HEK293 (cell line): ENCODE measurements at regions not wholly inside any gene's neighbourhood (a gene's known extent, or its start where the extent isn't known, plus 50 kb on each side); places are given as distances from the start of the nearest gene placed in this dataset.

Source experiments
- CTCF ChIA-PET: fragments of 350-600 bp; formaldehyde crosslinking; extraction: SDS; loops from one replicate; lab custom pipeline; 2021; ENCODE audit warnings: antibody characterized with exemption; lab: Yijun Ruan, JAX
- POLR2A ChIA-PET: fragments of 300-600 bp; formaldehyde crosslinking; extraction: SDS; loops from one replicate; lab custom pipeline; 2020; ENCODE audit warnings: antibody characterized with exemption, inconsistent platforms; lab: Yijun Ruan, JAX
- H3K27ac ChIP-seq: fragments of 200-500 bp; sonication (Bioruptor generic); 2 replicates; pipeline ENCODE4 v1.5.1; 2014; ENCODE audit warnings: low read depth, low read length, control low read depth, inconsistent platforms; ENCODE audit errors: extremely low read depth
- H3K36me3 ChIP-seq, 2 experiments: fragments of 200-500 bp in 1 of 2; sonication (Bioruptor generic) in 1 of 2; 1 replicate in 1 of 2; 2 replicates in 1 of 2; pipeline ENCODE4 v1.5.1; 2014 to 2017; ENCODE audit warnings: inconsistent platforms in 2 of 2, low read length in 2 of 2; ENCODE audit not compliant: control insufficient read depth in 2 of 2, insufficient read depth in 1 of 2
- H3K4me1 ChIP-seq: fragments of 200-500 bp; sonication (Bioruptor generic); 2 replicates; pipeline ENCODE4 v1.5.1; 2014; ENCODE audit warnings: mild to moderate bottlenecking, low read length, inconsistent platforms; ENCODE audit not compliant: control insufficient read depth, insufficient read depth
- H3K4me3 ChIP-seq: 2 replicates; pipeline ENCODE4 v1.5.1; 2011; ENCODE audit warnings: low read depth, mild to moderate bottlenecking, control low read depth, low read length, moderate library complexity
- H3K9me3 ChIP-seq: fragments of 200-500 bp; sonication (Bioruptor generic); 2 replicates; pipeline ENCODE4 v1.5.1; 2014; ENCODE audit warnings: low read depth, low read length, inconsistent platforms; ENCODE audit not compliant: control insufficient read depth, insufficient read depth
- HIC1 ChIP-seq: fragments of 450-650 bp; formaldehyde crosslinking; IDR thresholded peaks from 2 replicates; pipeline ENCODE4 v1.5.1; 2016; ENCODE audit warnings: missing biosample characterization, missing genetic modification characterization
- PRDM10 ChIP-seq: fragments of 450-650 bp; formaldehyde crosslinking; IDR thresholded peaks from 2 replicates; pipeline ENCODE4 v1.5.1; 2016; ENCODE audit warnings: missing biosample characterization, missing genetic modification characterization
- RBAK ChIP-seq: fragments of 450-650 bp; formaldehyde crosslinking; IDR thresholded peaks from 2 replicates; pipeline ENCODE4 v1.5.1; 2016; ENCODE audit warnings: missing biosample characterization, missing genetic modification characterization
- SALL2 ChIP-seq: fragments of 450-650 bp; formaldehyde crosslinking; IDR thresholded peaks from 2 replicates; pipeline ENCODE4 v1.5.0; 2017; ENCODE audit warnings: missing biosample characterization, mild to moderate bottlenecking, missing genetic modification characterization, borderline replicate concordance
- SCRT1 ChIP-seq: fragments of 450-650 bp; formaldehyde crosslinking; IDR thresholded peaks from 2 replicates; pipeline ENCODE4 v1.5.1; 2016; ENCODE audit warnings: missing biosample characterization, missing genetic modification characterization, borderline replicate concordance
- WT1 ChIP-seq: fragments of 450-650 bp; formaldehyde crosslinking; IDR thresholded peaks from 2 replicates; pipeline ENCODE4 v1.5.1; 2016; ENCODE audit warnings: missing biosample characterization, missing genetic modification characterization
- YY1 ChIP-seq: fragments of 450-650 bp; formaldehyde crosslinking; IDR thresholded peaks from 2 replicates; pipeline ENCODE4 v1.5.1; 2018; ENCODE audit warnings: missing biosample characterization, missing genetic modification characterization
- YY2 ChIP-seq: fragments of 450-650 bp; formaldehyde crosslinking; IDR thresholded peaks from 2 replicates; pipeline ENCODE4 v1.5.1; 2016; ENCODE audit warnings: missing biosample characterization, missing genetic modification characterization
- ZNF132 ChIP-seq: fragments of 450-650 bp; formaldehyde crosslinking; IDR thresholded peaks from 2 replicates; pipeline ENCODE4 v1.5.1; 2017; ENCODE audit warnings: missing biosample characterization, missing genetic modification characterization, borderline replicate concordance
- ZNF223 ChIP-seq: fragments of 450-650 bp; formaldehyde crosslinking; IDR thresholded peaks from 2 replicates; pipeline ENCODE4 v1.5.1; 2016; ENCODE audit warnings: missing biosample characterization, missing genetic modification characterization
- ZNF560 ChIP-seq: fragments of 450-650 bp; formaldehyde crosslinking; IDR thresholded peaks from 2 replicates; pipeline ENCODE4 v1.5.1; 2017; ENCODE audit warnings: missing biosample characterization, missing genetic modification characterization, borderline replicate concordance
- ZNF561 ChIP-seq: fragments of 450-650 bp; IDR thresholded peaks from 2 replicates; pipeline ENCODE4 v1.5.1; 2018; ENCODE audit warnings: missing biosample characterization, missing genetic modification characterization, borderline replicate concordance
- ZNF621 ChIP-seq: fragments of 450-650 bp; formaldehyde crosslinking; IDR thresholded peaks from 2 replicates; pipeline ENCODE4 v1.5.1; 2017; ENCODE audit warnings: missing biosample characterization, missing genetic modification characterization
- ZNF677 ChIP-seq: fragments of 450-650 bp; IDR thresholded peaks from 2 replicates; pipeline ENCODE4 v1.5.0; 2018; ENCODE audit warnings: missing biosample characterization, mild to moderate bottlenecking, missing genetic modification characterization, moderate library complexity
- ZNF843 ChIP-seq: fragments of 450-650 bp; formaldehyde crosslinking; IDR thresholded peaks from 2 replicates; pipeline ENCODE4 v1.5.1; 2016; ENCODE audit warnings: missing biosample characterization, missing genetic modification characterization
- TF ChIP-seq, protein P1 (sequence below): fragments of 450-650 bp; formaldehyde crosslinking; conservative IDR thresholded peaks from 2 replicates; pipeline ENCODE4 v1.5.1; 2016; ENCODE audit warnings: low read depth, missing biosample characterization, missing genetic modification characterization
- TF ChIP-seq, protein P2 (sequence below): fragments of 450-650 bp; formaldehyde crosslinking; IDR thresholded peaks from 2 replicates; pipeline ENCODE4 v1.5.1; 2017; ENCODE audit warnings: missing biosample characterization, missing genetic modification characterization
- TF ChIP-seq, protein P3 (sequence below): fragments of 450-650 bp; formaldehyde crosslinking; IDR thresholded peaks from 2 replicates; pipeline ENCODE4 v1.5.1; 2016; ENCODE audit warnings: missing biosample characterization, missing genetic modification characterization

GRCh38 chr4:32207456-32207855 lies 1487.3 kb downstream of the PCDH7 start:
- TF ChIP-seq, protein P1, sequence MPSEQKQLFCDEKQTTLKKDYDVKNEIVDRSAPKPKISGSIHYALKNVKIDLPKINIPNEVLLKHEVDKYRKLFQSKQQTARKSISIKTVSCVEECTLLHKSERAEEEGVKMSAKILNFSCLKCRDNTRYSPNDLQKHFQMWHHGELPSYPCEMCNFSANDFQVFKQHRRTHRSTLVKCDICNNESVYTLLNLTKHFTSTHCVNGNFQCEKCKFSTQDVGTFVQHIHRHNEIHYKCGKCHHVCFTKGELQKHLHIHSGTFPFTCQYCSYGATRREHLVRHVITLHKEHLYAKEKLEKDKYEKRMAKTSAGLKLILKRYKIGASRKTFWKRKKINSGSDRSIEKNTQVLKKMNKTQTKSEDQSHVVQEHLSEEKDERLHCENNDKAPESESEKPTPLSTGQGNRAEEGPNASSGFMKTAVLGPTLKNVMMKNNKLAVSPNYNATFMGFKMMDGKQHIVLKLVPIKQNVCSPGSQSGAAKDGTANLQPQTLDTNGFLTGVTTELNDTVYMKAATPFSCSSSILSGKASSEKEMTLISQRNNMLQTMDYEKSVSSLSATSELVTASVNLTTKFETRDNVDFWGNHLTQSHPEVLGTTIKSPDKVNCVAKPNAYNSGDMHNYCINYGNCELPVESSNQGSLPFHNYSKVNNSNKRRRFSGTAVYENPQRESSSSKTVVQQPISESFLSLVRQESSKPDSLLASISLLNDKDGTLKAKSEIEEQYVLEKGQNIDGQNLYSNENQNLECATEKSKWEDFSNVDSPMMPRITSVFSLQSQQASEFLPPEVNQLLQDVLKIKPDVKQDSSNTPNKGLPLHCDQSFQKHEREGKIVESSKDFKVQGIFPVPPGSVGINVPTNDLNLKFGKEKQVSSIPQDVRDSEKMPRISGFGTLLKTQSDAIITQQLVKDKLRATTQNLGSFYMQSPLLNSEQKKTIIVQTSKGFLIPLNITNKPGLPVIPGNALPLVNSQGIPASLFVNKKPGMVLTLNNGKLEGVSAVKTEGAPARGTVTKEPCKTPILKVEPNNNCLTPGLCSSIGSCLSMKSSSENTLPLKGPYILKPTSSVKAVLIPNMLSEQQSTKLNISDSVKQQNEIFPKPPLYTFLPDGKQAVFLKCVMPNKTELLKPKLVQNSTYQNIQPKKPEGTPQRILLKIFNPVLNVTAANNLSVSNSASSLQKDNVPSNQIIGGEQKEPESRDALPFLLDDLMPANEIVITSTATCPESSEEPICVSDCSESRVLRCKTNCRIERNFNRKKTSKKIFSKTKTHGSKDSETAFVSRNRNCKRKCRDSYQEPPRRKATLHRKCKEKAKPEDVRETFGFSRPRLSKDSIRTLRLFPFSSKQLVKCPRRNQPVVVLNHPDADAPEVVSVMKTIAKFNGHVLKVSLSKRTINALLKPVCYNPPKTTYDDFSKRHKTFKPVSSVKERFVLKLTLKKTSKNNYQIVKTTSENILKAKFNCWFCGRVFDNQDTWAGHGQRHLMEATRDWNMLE (tag by site-specific recombination) = no peak
- TF ChIP-seq ZNF843 (tag by site-specific recombination) (no peak), ZNF132 (tag by site-specific recombination) (no peak), ZNF561 (no peak), ZNF223 (no peak), SALL2 (tag by site-specific recombination) (no peak), YY1 (tag by site-specific recombination) (no peak), ZNF621 (tag by site-specific recombination) (no peak)
- H3K4me1 ChIP-seq = no peaks in the 10 kb centered on the region
- H3K9me3 ChIP-seq = no peaks in the 10 kb centered on the region
- POLR2A ChIA-PET = no interaction called here
- no peaks in the 10 kb centered on the region for H3K36me3 ChIP-seq
- H3K27ac ChIP-seq = no peak overlapping the region
- H3K4me3 ChIP-seq = no peak overlapping the region
- CTCF ChIA-PET = no interaction called here

DNA sequence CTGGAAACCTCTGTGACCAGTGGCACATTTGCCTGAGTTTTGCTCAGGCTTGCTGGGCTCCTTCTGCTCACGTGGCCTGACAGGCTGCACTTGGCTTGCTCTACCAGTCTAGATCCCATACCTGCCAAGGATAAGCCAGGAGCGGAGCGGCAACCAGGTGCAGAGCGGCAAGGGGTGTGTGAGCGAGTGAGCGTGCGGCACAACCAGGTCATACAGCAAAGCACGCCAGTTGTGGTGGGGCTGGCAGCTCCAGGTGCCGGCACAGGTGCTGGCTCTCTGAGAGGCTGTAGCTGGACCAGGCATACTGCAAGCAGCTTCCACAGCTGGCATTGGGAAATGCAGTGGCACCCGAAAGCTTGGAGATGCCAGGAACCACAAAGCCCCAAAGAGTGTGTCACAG lies 1495.1 kb downstream of the PCDH7 start:
- POLR2A ChIA-PET = no interaction called here
- Histone ChIP-seq H3K4me3 (no peak overlapping the region), H3K27ac (no peak overlapping the region), H3K4me1 (no peaks in the 10 kb centered on the region), H3K9me3 (no peaks in the 10 kb centered on the region), H3K36me3 (no peaks in the 10 kb centered on the region)
- CTCF ChIA-PET = no interaction called here
- TF ChIP-seq YY2 (tag by site-specific recombination) = no peak
- TF ChIP-seq, protein P2, sequence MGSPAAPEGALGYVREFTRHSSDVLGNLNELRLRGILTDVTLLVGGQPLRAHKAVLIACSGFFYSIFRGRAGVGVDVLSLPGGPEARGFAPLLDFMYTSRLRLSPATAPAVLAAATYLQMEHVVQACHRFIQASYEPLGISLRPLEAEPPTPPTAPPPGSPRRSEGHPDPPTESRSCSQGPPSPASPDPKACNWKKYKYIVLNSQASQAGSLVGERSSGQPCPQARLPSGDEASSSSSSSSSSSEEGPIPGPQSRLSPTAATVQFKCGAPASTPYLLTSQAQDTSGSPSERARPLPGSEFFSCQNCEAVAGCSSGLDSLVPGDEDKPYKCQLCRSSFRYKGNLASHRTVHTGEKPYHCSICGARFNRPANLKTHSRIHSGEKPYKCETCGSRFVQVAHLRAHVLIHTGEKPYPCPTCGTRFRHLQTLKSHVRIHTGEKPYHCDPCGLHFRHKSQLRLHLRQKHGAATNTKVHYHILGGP (tag by site-specific recombination) = no peak
- TF ChIP-seq RBAK (tag by site-specific recombination) = no peak
- TF ChIP-seq WT1 (tag by site-specific recombination) = no peak

- Histone ChIP-seq H3K4me1 (no peaks in the 10 kb centered on the region), H3K9me3 (no peaks in the 10 kb centered on the region), H3K36me3 (no peaks in the 10 kb centered on the region), H3K27ac (no peak overlapping the region), H3K4me3 (no peak overlapping the region)
- ChIA-PET CTCF (no interaction called here), POLR2A (no interaction called here)
- no peak for TF ChIP-seq ZNF560 (tag by site-specific recombination)
- no peak for TF ChIP-seq PRDM10 (tag by site-specific recombination)
- TF ChIP-seq SCRT1 (tag by site-specific recombination) = no peak
- no peak for TF ChIP-seq ZNF677 (tag by site-specific recombination)
- TF ChIP-seq, protein P3, sequence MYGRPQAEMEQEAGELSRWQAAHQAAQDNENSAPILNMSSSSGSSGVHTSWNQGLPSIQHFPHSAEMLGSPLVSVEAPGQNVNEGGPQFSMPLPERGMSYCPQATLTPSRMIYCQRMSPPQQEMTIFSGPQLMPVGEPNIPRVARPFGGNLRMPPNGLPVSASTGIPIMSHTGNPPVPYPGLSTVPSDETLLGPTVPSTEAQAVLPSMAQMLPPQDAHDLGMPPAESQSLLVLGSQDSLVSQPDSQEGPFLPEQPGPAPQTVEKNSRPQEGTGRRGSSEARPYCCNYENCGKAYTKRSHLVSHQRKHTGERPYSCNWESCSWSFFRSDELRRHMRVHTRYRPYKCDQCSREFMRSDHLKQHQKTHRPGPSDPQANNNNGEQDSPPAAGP (tag by site-specific recombination) = no peak
- no peak for TF ChIP-seq HIC1 (tag by site-specific recombination)
Measured at GRCh38 chr4:32216502-32216901, 1496.3 kb downstream of the PCDH7 start.
